Spleen (tissue), 11 donors: ENCODE measurements at regions not wholly inside any gene's neighbourhood (a gene's known extent, or its start where the extent isn't known, plus 50 kb on each side); places are given as distances from the start of the nearest gene placed in this dataset.

Experiments
- DNase-seq: peaks from one replicate; pipeline ENCODE4 v3.0.0-alpha.2; 2020
- H3K27ac ChIP-seq, 8 donors: fragments of 200-600 bp; sonication (generic) in 7 of 8; 1 replicate in 4 of 8; 2 replicates in 4 of 8; pipeline versions ENCODE4 v1.5.0 to v1.8.0; 2016 to 2021; ENCODE audit warnings: inconsistent platforms in 4 of 8, mild to moderate bottlenecking in 4 of 8, moderate library complexity in 1 of 8
- H3K27me3 ChIP-seq, 7 donors: fragments of 200-600 bp; sonication (generic) in 6 of 7; replicated peaks in 1 of 7; 1 replicate in 4 of 7; 2 replicates in 3 of 7; pipeline versions ENCODE4 v1.5.0 to v1.8.0; 2016 to 2021; ENCODE audit warnings: inconsistent platforms in 3 of 7, mild to moderate bottlenecking in 1 of 7
- H3K36me3 ChIP-seq, 6 donors: fragments of 200-600 bp; sonication (generic) in 5 of 6; 1 replicate in 4 of 6; 2 replicates in 2 of 6; pipeline versions ENCODE4 v1.5.0 to v1.8.0; 2016 to 2021; ENCODE audit warnings: inconsistent platforms in 2 of 6
- H3K4me1 ChIP-seq, 6 donors: fragments of 200-600 bp; sonication (generic) in 5 of 6; 1 replicate in 3 of 6; 2 replicates in 3 of 6; pipeline versions ENCODE4 v1.5.0 to v1.8.0; 2016 to 2021; ENCODE audit warnings: inconsistent platforms in 3 of 6
- H3K4me3 ChIP-seq, 8 donors: fragments of 200-600 bp; sonication (generic) in 7 of 8; 1 replicate in 4 of 8; 2 replicates in 4 of 8; pipeline versions ENCODE4 v1.5.0 to v1.8.0; 2016 to 2021; ENCODE audit warnings: inconsistent platforms in 4 of 8, mild to moderate bottlenecking in 4 of 8, moderate library complexity in 2 of 8
- H3K9me3 ChIP-seq, 8 donors: fragments of 200-600 bp; sonication (generic) in 7 of 8; 1 replicate in 4 of 8; 2 replicates in 4 of 8; pipeline versions ENCODE4 v1.5.0 to v1.8.0; 2016 to 2021; ENCODE audit warnings: inconsistent platforms in 4 of 8
- POLR2A ChIP-seq, 3 donors: fragments of 450-650 bp; IDR thresholded peaks; one replicate each; pipeline ENCODE4 v1.5.1; 2017; ENCODE audit warnings: antibody characterized with exemption in 3 of 3, mild to moderate bottlenecking in 1 of 3
- POLR2AphosphoS5 ChIP-seq, 3 donors: sonication (generic); formaldehyde crosslinking; IDR thresholded peaks; one replicate each; pipeline ENCODE4 v1.5.1; 2017; ENCODE audit warnings: antibody characterized with exemption in 3 of 3
- WGBS, 5 donors: extraction: QIAGEN DNeasy Blood & Tissue Kit in 3 of 5; methylation state at CpG; one replicate each; pipeline versions ENCODE4 v1.1.5 to v1.1.7; 2013 to 2018; 5-methylcytosine and 5-hydroxymethylcytosine counted together
- intact Hi-C: fragments of 100-400 bp; cut with DNase I; formaldehyde crosslinking; loops from one replicate; pipeline ENCODE4 v1.15.0; 2023; ENCODE audit warnings: low total_unique reads
- TF ChIP-seq, protein P1 (sequence below), 11 experiments: fragments of 200-600 bp in 7 of 11; fragments of 450-650 bp in 4 of 11; sonication (generic) in 4 of 11; IDR thresholded peaks in 8 of 11; conservative IDR thresholded peaks in 3 of 11; 1 replicate in 7 of 11; 2 replicates in 4 of 11; pipeline versions ENCODE4 v1.4.0 to v1.8.0; 2016 to 2021; ENCODE audit warnings: antibody characterized with exemption in 11 of 11, inconsistent platforms in 4 of 11, mild to moderate bottlenecking in 1 of 11
- donor health status: healthy with polysubstance abuse.
- donor health status: DM: no; HTN: no; CAD: no; lungs with moderate emphysema.
- donor health status: DM: no; HTN: no; CAD: no.
- donor health status: Bipolar disorder and iron deficiency.
- donor health status: healthy.
- donor health status: DM: no; HTN: no; CAD: no.
- donor health status: DM: yes; HTN: yes; CAD: no.

DNA sequence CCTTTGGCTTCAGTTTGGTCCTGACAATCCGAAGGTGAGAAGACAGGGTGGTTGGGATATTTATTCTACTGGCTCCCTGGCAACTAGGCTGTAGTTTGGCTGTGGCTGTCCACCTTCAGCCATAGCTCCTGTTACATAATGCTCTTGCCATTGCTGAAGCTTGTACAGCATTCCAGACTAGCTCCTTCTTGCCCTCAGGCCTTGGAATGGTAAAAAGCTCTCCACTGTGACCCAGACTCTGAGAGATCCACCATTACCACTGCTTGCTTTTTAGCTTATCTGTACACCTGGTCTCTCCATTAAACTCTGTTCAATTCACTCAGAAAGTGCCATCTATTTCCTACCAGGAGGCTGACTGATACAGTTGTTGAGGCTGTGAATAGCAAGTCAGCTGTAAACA is 231.8 kb upstream of the MON1B start:
- Histone ChIP-seq H3K36me3 (no peaks in the 10 kb centered on the region), H3K4me3 (no peak overlapping the region), H3K27me3 (no peaks in the 10 kb centered on the region), H3K27ac (no peak overlapping the region), H3K9me3 (peaks cover 0 to 18% (median 9%) of the 10 kb centered on the region in 8 donors), H3K4me1 (no peaks in the 10 kb centered on the region)
- WGBS, 5 donors, result 74 to 89% (median 86%) methylated on average over 1 of the region's 1 CpG
- DNase-seq, result no peak
- TF ChIP-seq POLR2A (IDR thresholded peaks at IDR 0.05) (no peak), POLR2AphosphoS5 (IDR thresholded peaks at IDR 0.05) (no peak)
- TF ChIP-seq, protein P1, sequence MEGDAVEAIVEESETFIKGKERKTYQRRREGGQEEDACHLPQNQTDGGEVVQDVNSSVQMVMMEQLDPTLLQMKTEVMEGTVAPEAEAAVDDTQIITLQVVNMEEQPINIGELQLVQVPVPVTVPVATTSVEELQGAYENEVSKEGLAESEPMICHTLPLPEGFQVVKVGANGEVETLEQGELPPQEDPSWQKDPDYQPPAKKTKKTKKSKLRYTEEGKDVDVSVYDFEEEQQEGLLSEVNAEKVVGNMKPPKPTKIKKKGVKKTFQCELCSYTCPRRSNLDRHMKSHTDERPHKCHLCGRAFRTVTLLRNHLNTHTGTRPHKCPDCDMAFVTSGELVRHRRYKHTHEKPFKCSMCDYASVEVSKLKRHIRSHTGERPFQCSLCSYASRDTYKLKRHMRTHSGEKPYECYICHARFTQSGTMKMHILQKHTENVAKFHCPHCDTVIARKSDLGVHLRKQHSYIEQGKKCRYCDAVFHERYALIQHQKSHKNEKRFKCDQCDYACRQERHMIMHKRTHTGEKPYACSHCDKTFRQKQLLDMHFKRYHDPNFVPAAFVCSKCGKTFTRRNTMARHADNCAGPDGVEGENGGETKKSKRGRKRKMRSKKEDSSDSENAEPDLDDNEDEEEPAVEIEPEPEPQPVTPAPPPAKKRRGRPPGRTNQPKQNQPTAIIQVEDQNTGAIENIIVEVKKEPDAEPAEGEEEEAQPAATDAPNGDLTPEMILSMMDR (IDR thresholded peaks at IDR 0.05 in 8 of 11, conservative IDR thresholded peaks at IDR 0.05 in 3 of 11), result no peak
- intact Hi-C loops, result no loop called here

DNA sequence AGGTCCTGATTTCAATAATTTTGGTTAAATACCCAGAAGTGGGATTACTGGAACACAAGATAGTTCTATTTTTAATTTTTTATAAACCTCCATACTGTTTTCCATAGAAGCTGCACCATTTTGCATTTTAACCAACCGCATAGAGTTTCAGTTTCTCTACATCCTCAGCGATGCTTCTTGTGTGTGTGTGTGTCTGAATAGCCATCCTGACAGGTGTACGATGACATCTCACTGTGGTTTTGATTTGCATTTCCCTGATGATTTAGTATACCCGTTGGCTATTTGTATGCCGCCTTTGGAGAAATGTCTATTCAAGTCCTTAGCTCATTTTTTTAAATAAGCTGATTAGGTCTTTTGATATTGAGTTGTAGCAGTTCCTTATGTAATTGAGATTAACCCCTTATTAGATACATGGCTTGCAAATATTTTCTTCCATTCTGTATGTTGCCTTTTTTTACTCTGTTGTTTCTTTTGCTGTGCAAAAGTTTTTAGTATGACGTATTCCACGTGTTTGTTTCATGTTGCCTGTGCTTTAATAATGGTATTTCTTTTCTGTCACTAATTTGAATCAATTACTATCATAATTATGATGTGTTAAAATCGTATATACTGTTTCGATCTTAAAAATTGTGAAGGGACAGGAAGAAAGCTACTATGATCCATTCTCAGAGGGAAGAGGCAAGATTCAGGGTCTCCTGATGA is 227.2 kb upstream of the MON1B start:
- WGBS, 5 donors, result 71 to 92% (median 78%) methylated on average over 9 of the region's 9 CpGs
- peaks cover 0 to 4% (median 0%) of the 10 kb centered on the region in 8 donors for H3K9me3 ChIP-seq
- no peak overlapping the region for H3K27ac ChIP-seq
- no peak overlapping the region for H3K4me3 ChIP-seq
- DNase-seq, result no peak
- intact Hi-C loops, result no loop called here
- H3K4me1 ChIP-seq, result no peaks in the 10 kb centered on the region
- H3K36me3 ChIP-seq, result no peaks in the 10 kb centered on the region
- H3K27me3 ChIP-seq, result no peaks in the 10 kb centered on the region
- TF ChIP-seq POLR2AphosphoS5 (IDR thresholded peaks at IDR 0.05), result no peak
- TF ChIP-seq, protein P1 (IDR thresholded peaks at IDR 0.05 in 8 of 11, conservative IDR thresholded peaks at IDR 0.05 in 3 of 11), result no peak
- no peak for TF ChIP-seq POLR2A (IDR thresholded peaks at IDR 0.05)

DNA sequence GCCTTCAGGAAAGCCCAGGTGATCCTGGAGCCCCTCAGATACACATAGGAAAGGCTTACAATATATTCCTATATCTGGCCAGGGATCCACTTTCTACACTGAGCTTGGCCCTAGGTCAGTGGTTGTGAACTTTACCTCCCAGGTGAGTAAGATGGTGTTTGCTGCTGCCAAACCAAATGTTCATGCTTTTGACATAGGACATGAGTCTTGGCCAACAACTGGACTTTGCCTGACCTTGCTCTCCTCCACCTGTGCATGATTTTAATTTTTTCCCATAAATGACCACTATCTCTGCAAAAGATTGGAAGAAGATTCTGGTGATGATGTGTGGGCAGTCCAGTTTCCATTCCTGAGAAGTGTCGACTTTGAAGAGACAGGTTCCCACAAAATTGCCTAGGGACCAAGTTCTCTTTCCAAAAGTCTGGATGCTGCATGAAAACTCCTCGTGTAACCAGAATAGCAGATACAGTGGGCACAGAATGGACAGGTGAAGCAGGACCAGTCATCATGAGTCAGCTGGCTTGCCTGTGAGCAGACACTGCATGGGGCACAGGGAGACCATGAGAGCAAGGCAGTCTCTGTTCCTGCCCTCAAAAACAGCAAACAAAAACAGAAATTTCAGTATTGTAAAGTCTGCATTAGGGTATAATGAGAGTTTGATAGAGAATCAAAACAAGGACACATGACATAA is 226.4 kb upstream of the MON1B start:
- no peak overlapping the region for H3K27ac ChIP-seq
- H3K9me3 ChIP-seq, result peaks cover 0 to 3% (median 0%) of the 10 kb centered on the region in 8 donors
- TF ChIP-seq, protein P1 (IDR thresholded peaks at IDR 0.05 in 8 of 11, conservative IDR thresholded peaks at IDR 0.05 in 3 of 11), result no peak
- TF ChIP-seq POLR2AphosphoS5 (IDR thresholded peaks at IDR 0.05) (no peak), POLR2A (IDR thresholded peaks at IDR 0.05) (no peak)
- no peak for DNase-seq
- intact Hi-C loops, result no loop called here
- no peaks in the 10 kb centered on the region for H3K27me3 ChIP-seq
- H3K4me1 ChIP-seq, result no peaks in the 10 kb centered on the region
- no peaks in the 10 kb centered on the region for H3K36me3 ChIP-seq
- H3K4me3 ChIP-seq, result no peak overlapping the region
- 83 to 95% (median 87%) methylated on average over 2 of the region's 2 CpGs for WGBS, 5 donors

DNA sequence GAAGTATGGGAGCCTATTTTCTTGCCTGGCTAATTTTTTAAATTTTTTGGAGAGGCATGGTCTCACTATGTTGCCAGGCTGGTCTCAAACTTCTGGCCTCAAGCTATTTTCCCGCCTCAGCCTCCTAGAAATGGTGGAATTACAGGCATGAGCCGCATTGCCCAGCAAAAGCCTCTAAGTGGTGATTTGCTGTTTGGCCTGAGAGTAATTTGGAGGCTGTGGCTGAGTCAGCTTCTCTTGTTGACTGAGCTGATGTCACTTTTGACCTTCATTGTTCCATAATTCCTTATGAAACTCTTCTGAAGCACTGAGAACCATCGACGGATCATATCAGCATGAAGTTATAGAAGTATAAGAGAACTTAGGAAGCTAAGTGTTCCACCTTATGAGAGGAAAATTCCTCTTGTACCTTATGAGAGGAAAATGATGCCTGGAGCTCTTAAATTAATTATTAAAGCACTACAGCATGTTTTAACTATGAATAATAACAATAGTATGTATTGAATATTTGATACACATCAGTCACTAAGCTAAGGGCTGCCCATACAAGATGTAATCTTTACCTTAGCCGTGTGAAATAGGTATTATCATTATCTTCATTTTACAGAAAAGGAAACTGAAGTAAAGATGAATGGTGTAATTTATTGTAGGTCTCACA is 220.8 kb upstream of the MON1B start:
- DNase-seq, result no peak
- no peaks in the 10 kb centered on the region for H3K4me1 ChIP-seq
- no peak overlapping the region for H3K4me3 ChIP-seq
- H3K36me3 ChIP-seq, result no peaks in the 10 kb centered on the region
- H3K27ac ChIP-seq, result no peak overlapping the region
- no peaks in the 10 kb centered on the region for H3K9me3 ChIP-seq
- no peaks in the 10 kb centered on the region for H3K27me3 ChIP-seq
- WGBS, 5 donors, result 74 to 87% (median 77%) methylated on average over 5 of the region's 5 CpGs
- intact Hi-C loops, result no loop called here
- TF ChIP-seq POLR2A (IDR thresholded peaks at IDR 0.05) (no peak), POLR2AphosphoS5 (IDR thresholded peaks at IDR 0.05) (no peak)
- TF ChIP-seq, protein P1 (IDR thresholded peaks at IDR 0.05 in 8 of 11, conservative IDR thresholded peaks at IDR 0.05 in 3 of 11), result no peak
